Progenitor cell of endocrine pancreas (in vitro differentiated cells): ENCODE measurements at regions not wholly inside any gene's neighbourhood (a gene's known extent, or its start where the extent isn't known, plus 50 kb on each side); places are given as distances from the start of the nearest gene placed in this dataset.

Experiments used
- DNase-seq: peaks from one replicate; pipeline ENCODE4 v3.0.0; 2021; ENCODE audit warnings: low spot score; ENCODE audit not compliant: unreplicated experiment
- H3K27ac Mint-ChIP-seq: 2 replicates; pipeline ENCODE4 v1.8.0; 2021; ENCODE audit warnings: mild to moderate bottlenecking, moderate library complexity, mixed read lengths
- H3K27me3 Mint-ChIP-seq: 2 replicates; pipeline ENCODE4 v1.8.0; 2021; ENCODE audit warnings: mixed read lengths
- H3K36me3 Mint-ChIP-seq: 2 replicates; pipeline ENCODE4 v1.8.0; 2022; ENCODE audit warnings: mixed read lengths; ENCODE audit not compliant: insufficient read depth
- H3K4me1 Mint-ChIP-seq: 2 replicates; pipeline ENCODE4 v1.8.0; 2021; ENCODE audit warnings: low read depth, mixed read lengths
- H3K4me3 Mint-ChIP-seq: 2 replicates; pipeline ENCODE4 v1.8.0; 2021; ENCODE audit warnings: low read depth, mild to moderate bottlenecking, moderate library complexity, mixed read lengths
- H3K9me3 Mint-ChIP-seq: 2 replicates; pipeline ENCODE4 v1.8.0; 2021; ENCODE audit warnings: low read depth, mixed read lengths
- CTCF ChIP-seq: fragments of 200-600 bp; sonication (generic); IDR thresholded peaks from one replicate; pipeline ENCODE4 v1.5.0; 2021; ENCODE audit warnings: antibody characterized with exemption, mild to moderate bottlenecking; ENCODE audit not compliant: unreplicated experiment

DNA sequence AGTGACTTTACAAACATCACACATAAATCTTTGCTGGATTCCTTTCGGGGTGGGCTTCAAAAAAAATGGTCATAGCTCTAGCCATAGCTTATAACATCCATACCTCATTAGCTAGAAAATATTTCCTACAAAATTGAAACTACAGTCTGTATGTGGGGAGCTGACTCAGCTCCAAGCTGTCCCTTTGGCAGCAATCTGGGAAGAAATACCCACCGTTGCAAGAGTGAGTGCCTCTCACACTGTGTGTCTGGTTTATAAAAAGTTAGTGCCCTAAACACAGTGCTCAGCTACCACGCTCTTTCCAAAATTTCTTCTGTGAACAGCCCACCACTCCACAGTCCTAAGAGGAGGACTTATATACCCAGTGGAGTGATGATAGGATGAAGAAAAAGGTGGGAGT, 170.1 kb downstream of the RBM43 start:
- no peaks in the 10 kb centered on the region for H3K9me3 Mint-ChIP-seq
- peaks cover 2% of the 10 kb centered on the region for H3K4me1 Mint-ChIP-seq
- no peak overlapping the region for H3K27ac Mint-ChIP-seq

DNA sequence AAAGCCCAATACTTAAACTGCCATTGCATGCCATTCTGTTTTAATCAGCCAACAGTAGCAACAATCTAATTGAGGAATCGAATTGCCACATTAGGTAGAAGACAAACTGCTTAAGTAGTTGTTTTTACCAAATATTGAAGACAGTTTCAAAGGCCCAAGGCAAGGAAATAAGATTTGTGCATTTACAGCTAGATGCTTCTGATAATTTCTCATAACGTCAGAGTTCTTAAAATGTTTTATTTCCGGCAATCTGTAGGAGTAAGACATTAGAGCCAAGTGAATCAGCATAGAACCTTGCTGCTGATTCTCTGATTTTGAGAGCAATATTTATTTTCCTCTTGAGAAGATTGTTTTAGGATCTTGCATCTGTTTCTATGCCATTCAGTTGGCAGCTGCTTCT, 174.3 kb downstream of the RBM43 start:
- Mint-ChIP-seq H3K4me3 (no peak overlapping the region), H3K27ac (no peak overlapping the region), H3K4me1 (peaks cover 2% of the 10 kb centered on the region), H3K36me3 (no peaks in the 10 kb centered on the region), H3K27me3 (peaks cover 3% of the 10 kb centered on the region), H3K9me3 (no peaks in the 10 kb centered on the region)
- TF ChIP-seq CTCF = no peak
- DNase-seq = no peak

More for the DNA sequence above, 170.1 kb downstream of the RBM43 start:
- Mint-ChIP-seq H3K4me3 (no peak overlapping the region), H3K36me3 (no peaks in the 10 kb centered on the region), H3K27me3 (no peaks in the 10 kb centered on the region)
- no peak for DNase-seq
- no peak for TF ChIP-seq CTCF

DNA sequence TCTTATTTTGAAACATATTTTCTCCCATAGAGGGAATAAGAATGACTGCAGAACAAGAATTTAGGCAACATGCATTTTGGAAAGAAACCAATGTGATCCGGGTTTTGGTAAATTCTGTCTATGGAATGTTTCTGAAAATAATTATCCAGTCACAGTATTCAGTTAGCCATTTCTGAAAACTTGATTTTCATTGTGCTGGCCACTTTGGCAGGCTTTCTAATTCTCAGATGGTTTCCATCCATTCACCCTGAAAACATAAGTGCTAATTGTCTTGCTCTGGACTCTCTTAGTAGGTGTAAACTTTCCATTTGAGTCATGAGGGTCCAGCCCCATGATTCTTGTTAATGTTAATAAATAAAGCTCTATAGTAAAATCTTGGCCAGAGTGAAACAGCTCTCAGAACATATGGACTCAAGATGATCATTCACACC, 176.5 kb downstream of the RBM43 start:
- no peak overlapping the region for H3K4me3 Mint-ChIP-seq
- peaks cover 3% of the 10 kb centered on the region for H3K27me3 Mint-ChIP-seq
- TF ChIP-seq CTCF = no peak
- H3K4me1 Mint-ChIP-seq = peaks cover 2% of the 10 kb centered on the region
- H3K27ac Mint-ChIP-seq = no peak overlapping the region
- no peaks in the 10 kb centered on the region for H3K36me3 Mint-ChIP-seq
- H3K9me3 Mint-ChIP-seq = no peaks in the 10 kb centered on the region
- DNase-seq = no peak

DNA sequence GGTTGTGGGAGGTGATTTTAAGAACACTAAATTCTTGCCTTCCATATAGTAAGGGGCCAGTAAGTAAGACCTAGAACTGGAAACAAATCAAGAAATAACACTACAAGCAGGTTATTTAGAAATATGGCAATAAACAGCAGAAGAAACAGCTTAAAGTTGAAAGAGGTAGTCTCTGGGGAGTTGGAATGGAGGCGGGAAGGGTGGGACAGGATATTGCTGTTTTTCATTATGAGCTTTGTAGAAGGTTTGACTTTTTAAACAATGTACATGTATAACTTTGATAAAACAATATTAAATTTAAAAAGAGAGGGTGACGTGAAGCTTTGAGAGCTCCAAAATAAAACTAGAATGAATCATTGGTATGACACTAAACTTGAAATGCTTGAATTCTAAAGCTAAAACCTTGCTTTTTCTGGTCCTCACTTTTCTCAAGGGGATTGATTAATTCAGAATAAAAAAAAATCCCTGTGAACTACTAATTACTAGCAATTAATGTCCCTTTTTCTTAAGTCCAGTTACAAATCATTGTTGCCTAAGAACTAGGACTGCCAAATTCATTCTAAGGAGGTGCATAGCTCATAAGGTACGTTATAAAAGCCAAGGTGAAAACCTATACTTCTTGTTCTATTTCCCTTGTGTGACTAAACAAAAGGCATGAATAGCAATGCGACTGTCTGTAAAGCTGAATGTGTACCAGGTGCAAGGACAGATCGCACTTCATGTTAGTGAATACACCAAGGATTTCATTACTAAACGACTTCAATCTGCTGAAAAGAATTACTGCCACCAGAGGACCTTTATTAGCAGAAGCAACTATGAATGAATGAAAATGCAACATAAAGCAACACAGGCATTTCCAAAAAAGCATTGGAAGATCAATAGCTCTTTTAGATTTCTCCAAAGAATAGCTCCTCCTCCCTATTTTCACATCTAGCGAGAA, 177.5 kb downstream of the RBM43 start:
- no peaks in the 10 kb centered on the region for H3K36me3 Mint-ChIP-seq
- no peak overlapping the region for H3K27ac Mint-ChIP-seq
- no peak overlapping the region for H3K4me3 Mint-ChIP-seq
- DNase-seq = no peak
- peaks cover 3% of the 10 kb centered on the region for H3K27me3 Mint-ChIP-seq
- no peaks in the 10 kb centered on the region for H3K9me3 Mint-ChIP-seq
- H3K4me1 Mint-ChIP-seq = peaks cover 2% of the 10 kb centered on the region
- TF ChIP-seq CTCF = no peak

DNA sequence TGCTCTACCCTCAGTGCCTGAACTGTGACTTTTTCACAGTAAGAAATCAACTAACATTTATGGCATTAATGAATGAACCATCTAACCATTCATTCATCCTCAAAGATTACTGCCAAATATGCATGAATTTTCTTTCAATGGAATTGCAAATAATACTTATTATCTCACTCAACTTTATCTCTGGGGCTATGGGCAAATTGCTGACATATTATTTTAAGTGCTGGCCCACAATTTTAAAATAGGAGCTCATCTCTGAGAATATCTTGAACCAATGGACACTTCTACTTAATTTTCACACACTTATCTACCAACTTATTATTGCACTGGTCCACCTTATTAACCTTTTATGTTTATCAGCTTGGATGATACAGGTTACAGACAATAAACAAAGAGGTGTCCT, 182.8 kb downstream of the RBM43 start:
- no peak for TF ChIP-seq CTCF
- Mint-ChIP-seq H3K9me3 (peaks cover 10% of the 10 kb centered on the region), H3K4me3 (no peak overlapping the region), H3K27ac (no peak overlapping the region), H3K36me3 (no peaks in the 10 kb centered on the region), H3K27me3 (peaks cover 3% of the 10 kb centered on the region), H3K4me1 (no peaks in the 10 kb centered on the region)
- DNase-seq = no peak
